HUES48 (cell line): ENCODE measurements at regions not wholly inside any gene's neighbourhood (a gene's known extent, or its start where the extent isn't known, plus 50 kb on each side); places are given as distances from the start of the nearest gene placed in this dataset.
"Not testable (repeated sequence)": the region's sequence is repeated elsewhere in the genome, so short reads cannot be mapped to it uniquely, and the experiment has no call there.

ENCODE experiments used
- H3K27ac ChIP-seq: one replicate; pipeline ENCODE4 v1.7.0; 2013; ENCODE audit warnings: low read depth, low read length, inconsistent platforms
- H3K27me3 ChIP-seq: 2 replicates; pipeline ENCODE4 v1.6.1; 2013; ENCODE audit warnings: mild to moderate bottlenecking, low read length; ENCODE audit not compliant: control insufficient read depth, insufficient read depth
- H3K36me3 ChIP-seq: 2 replicates; pipeline ENCODE4 v1.6.1; 2013; ENCODE audit warnings: low read length; ENCODE audit not compliant: control insufficient read depth, insufficient read depth
- H3K4me1 ChIP-seq: 2 replicates; pipeline ENCODE4 v1.6.1; 2013; ENCODE audit warnings: mild to moderate bottlenecking, low read length; ENCODE audit not compliant: control insufficient read depth, insufficient read depth
- H3K4me3 ChIP-seq: 2 replicates; pipeline ENCODE4 v1.5.1; 2013; ENCODE audit warnings: mild to moderate bottlenecking, low read depth, low read length
- H3K9ac ChIP-seq: 2 replicates; pipeline ENCODE4 v1.6.1; 2013; ENCODE audit warnings: mild to moderate bottlenecking, low read depth, low read length, moderate library complexity
- H3K9me3 ChIP-seq: 2 replicates; pipeline ENCODE4 v1.6.1; 2013; ENCODE audit warnings: low read length; ENCODE audit not compliant: control insufficient read depth, insufficient read depth

GRCh38 chr14:37816743-37817295, 221.4 kb downstream of the TTC6 start:
- Histone ChIP-seq H3K9me3 (no peaks in the 10 kb centered on the region), H3K4me3 (no peak overlapping the region), H3K9ac (no peak overlapping the region), H3K27me3 (no peaks in the 10 kb centered on the region), H3K36me3 (no peaks in the 10 kb centered on the region), H3K4me1 (no peaks in the 10 kb centered on the region), H3K27ac (no peak overlapping the region)

- Histone ChIP-seq H3K4me1 (no peaks in the 10 kb centered on the region), H3K9me3 (no peaks in the 10 kb centered on the region), H3K36me3 (no peaks in the 10 kb centered on the region), H3K27ac (no peak overlapping the region), H3K4me3 (no peak overlapping the region), H3K27me3 (no peaks in the 10 kb centered on the region), H3K9ac (no peak overlapping the region)
Measured at GRCh38 chr14:37819155-37820015, 224.0 kb downstream of the TTC6 start.

- not testable (repeated sequence) for H3K9ac ChIP-seq, H3K4me3 ChIP-seq, H3K27ac ChIP-seq, H3K27me3 ChIP-seq, H3K4me1 ChIP-seq, H3K9me3 ChIP-seq, H3K36me3 ChIP-seq
Measured at GRCh38 chr14:37820810-37821209, 225.4 kb downstream of the TTC6 start.

- Histone ChIP-seq H3K4me3 (no peak overlapping the region), H3K36me3 (no peaks in the 10 kb centered on the region), H3K27me3 (no peaks in the 10 kb centered on the region), H3K9me3 (peaks cover 2% of the 10 kb centered on the region; the same call in 1 of the 2 replicates), H3K4me1 (no peaks in the 10 kb centered on the region), H3K9ac (no peak overlapping the region), H3K27ac (no peak overlapping the region)
Measured at GRCh38 chr14:37824939-37825712, 229.7 kb downstream of the TTC6 start.

GRCh38 chr14:37826869-37827268, 231.4 kb downstream of the TTC6 start:
- no peak overlapping the region for H3K9ac ChIP-seq
- H3K4me1 ChIP-seq, result no peaks in the 10 kb centered on the region
- H3K4me3 ChIP-seq, result no peak overlapping the region
- no peak overlapping the region for H3K27ac ChIP-seq
- peaks cover 7% of the 10 kb centered on the region for H3K9me3 ChIP-seq
- H3K27me3 ChIP-seq, result no peaks in the 10 kb centered on the region
- H3K36me3 ChIP-seq, result no peaks in the 10 kb centered on the region

- H3K9ac ChIP-seq, result no peak overlapping the region
Measured at GRCh38 chr14:37830271-37830670, 234.8 kb downstream of the TTC6 start.

GRCh38 chr14:37834275-37834674, 238.8 kb downstream of the TTC6 start:
- no peaks in the 10 kb centered on the region for H3K4me1 ChIP-seq
- H3K4me3 ChIP-seq, result no peak overlapping the region
- no peak overlapping the region for H3K27ac ChIP-seq
- no peaks in the 10 kb centered on the region for H3K27me3 ChIP-seq
- H3K36me3 ChIP-seq, result no peaks in the 10 kb centered on the region
- peaks cover 7% of the 10 kb centered on the region for H3K9me3 ChIP-seq
- H3K9ac ChIP-seq, result no peak overlapping the region

More at GRCh38 chr14:37830271-37830670, 234.8 kb downstream of the TTC6 start:
- no peak overlapping the region for H3K27ac ChIP-seq
- no peaks in the 10 kb centered on the region for H3K36me3 ChIP-seq
- H3K4me1 ChIP-seq, result no peaks in the 10 kb centered on the region
- no peak overlapping the region for H3K4me3 ChIP-seq
- H3K27me3 ChIP-seq, result no peaks in the 10 kb centered on the region
- peaks cover 7% of the 10 kb centered on the region for H3K9me3 ChIP-seq

- H3K36me3 ChIP-seq, H3K4me3 ChIP-seq, H3K9ac ChIP-seq, H3K27ac ChIP-seq, H3K9me3 ChIP-seq, H3K27me3 ChIP-seq, H3K4me1 ChIP-seq: not testable (repeated sequence)
Measured at GRCh38 chr14:37838778-37839177, 243.3 kb downstream of the TTC6 start.

- H3K9me3 ChIP-seq, H3K9ac ChIP-seq, H3K4me1 ChIP-seq, H3K36me3 ChIP-seq, H3K27me3 ChIP-seq, H3K4me3 ChIP-seq, H3K27ac ChIP-seq: not testable (repeated sequence)
Measured at GRCh38 chr14:37841039-37841438, 245.6 kb downstream of the TTC6 start.

- no peak overlapping the region for H3K9ac ChIP-seq
- H3K9me3 ChIP-seq, result no peaks in the 10 kb centered on the region
- no peaks in the 10 kb centered on the region for H3K27me3 ChIP-seq
- H3K36me3 ChIP-seq, result no peaks in the 10 kb centered on the region
- H3K4me1 ChIP-seq, result no peaks in the 10 kb centered on the region
- H3K27ac ChIP-seq, result no peak overlapping the region
- no peak overlapping the region for H3K4me3 ChIP-seq
Measured at GRCh38 chr14:37842106-37842505, 246.7 kb downstream of the TTC6 start.
